Activated CD4-positive, alpha-beta T cell treated with anti-CD3 and anti-CD28 coated beads, Interleukin-2, amount 10 ng/mL, durations not matched to agents 24 days and 14 days (primary cell): ENCODE measurements at regions not wholly inside any gene's neighbourhood (a gene's known extent, or its start where the extent isn't known, plus 50 kb on each side); places are given as distances from the start of the nearest gene placed in this dataset.

Experiments used
- DNase-seq: peaks from one replicate; pipeline ENCODE4 v3.0.0; 2022
- H3K27ac Mint-ChIP-seq: one replicate; pipeline ENCODE4 v1.8.0; 2022; ENCODE audit warnings: mild to moderate bottlenecking, mixed read lengths
- H3K27me3 Mint-ChIP-seq: one replicate; pipeline ENCODE4 v1.8.0; 2022; ENCODE audit warnings: mixed read lengths
- H3K36me3 Mint-ChIP-seq: one replicate; pipeline ENCODE4 v1.8.0; 2022; ENCODE audit warnings: low read depth, mild to moderate bottlenecking, mixed read lengths
- H3K4me1 Mint-ChIP-seq: one replicate; pipeline ENCODE4 v1.8.0; 2021; ENCODE audit warnings: mixed read lengths
- H3K4me3 Mint-ChIP-seq: one replicate; pipeline ENCODE4 v1.8.0; 2022; ENCODE audit warnings: mild to moderate bottlenecking, moderate library complexity, mixed read lengths
- H3K9me3 Mint-ChIP-seq: one replicate; pipeline ENCODE4 v1.8.0; 2021; ENCODE audit warnings: mixed read lengths
- intact Hi-C: fragments of 100-400 bp; cut with micrococcal nuclease; formaldehyde crosslinking; loops from one replicate; pipeline ENCODE4 v1.15.1; 2023

GRCh38 chr12:127411166-127411915 lies 855.6 kb upstream of the TMEM132C start:
- H3K4me3 Mint-ChIP-seq: no peak overlapping the region
- no peaks in the 10 kb centered on the region for H3K27me3 Mint-ChIP-seq
- intact Hi-C loops: no loop called here
- H3K36me3 Mint-ChIP-seq: no peaks in the 10 kb centered on the region
- no peaks in the 10 kb centered on the region for H3K4me1 Mint-ChIP-seq
- no peak for DNase-seq
- H3K9me3 Mint-ChIP-seq: no peaks in the 10 kb centered on the region
- H3K27ac Mint-ChIP-seq: no peak overlapping the region

- Mint-ChIP-seq H3K27me3 (no peaks in the 10 kb centered on the region), H3K4me1 (no peaks in the 10 kb centered on the region), H3K36me3 (no peaks in the 10 kb centered on the region), H3K9me3 (no peaks in the 10 kb centered on the region), H3K27ac (no peak overlapping the region), H3K4me3 (no peak overlapping the region)
- intact Hi-C loops: no loop called here
- no peak for DNase-seq
These were observed 855.0 kb upstream of the TMEM132C start for GRCh38 chr12:127411981-127412380.

- no peak overlapping the region for H3K27ac Mint-ChIP-seq
These were observed 854.1 kb upstream of the TMEM132C start for GRCh38 chr12:127412866-127413265.

GRCh38 chr12:127414186-127414585 lies 852.8 kb upstream of the TMEM132C start:
- intact Hi-C loops: no loop called here
- Mint-ChIP-seq H3K4me1 (no peaks in the 10 kb centered on the region), H3K9me3 (peaks cover 11% of the 10 kb centered on the region), H3K27me3 (no peaks in the 10 kb centered on the region), H3K27ac (no peak overlapping the region), H3K36me3 (no peaks in the 10 kb centered on the region), H3K4me3 (no peak overlapping the region)
- no peak for DNase-seq

More at GRCh38 chr12:127412866-127413265, 854.1 kb upstream of the TMEM132C start:
- intact Hi-C loops: no loop called here
- no peaks in the 10 kb centered on the region for H3K36me3 Mint-ChIP-seq
- no peak overlapping the region for H3K4me3 Mint-ChIP-seq
- peaks cover 4% of the 10 kb centered on the region for H3K9me3 Mint-ChIP-seq
- no peak for DNase-seq
- no peaks in the 10 kb centered on the region for H3K27me3 Mint-ChIP-seq
- no peaks in the 10 kb centered on the region for H3K4me1 Mint-ChIP-seq

GRCh38 chr12:127414636-127415035 lies 852.3 kb upstream of the TMEM132C start:
- no peak overlapping the region for H3K27ac Mint-ChIP-seq
- DNase-seq: no peak
- no peak overlapping the region for H3K4me3 Mint-ChIP-seq
- intact Hi-C loops: no loop called here
- H3K9me3 Mint-ChIP-seq: peaks cover 11% of the 10 kb centered on the region
- H3K36me3 Mint-ChIP-seq: no peaks in the 10 kb centered on the region
- H3K4me1 Mint-ChIP-seq: no peaks in the 10 kb centered on the region
- no peaks in the 10 kb centered on the region for H3K27me3 Mint-ChIP-seq

GRCh38 chr12:127416796-127417195 lies 850.2 kb upstream of the TMEM132C start:
- DNase-seq: no peak

GRCh38 chr12:127419111-127419510 lies 847.9 kb upstream of the TMEM132C start:
- no peaks in the 10 kb centered on the region for H3K4me1 Mint-ChIP-seq
- no peak overlapping the region for H3K27ac Mint-ChIP-seq
- no peaks in the 10 kb centered on the region for H3K27me3 Mint-ChIP-seq
- DNase-seq: no peak
- no peak overlapping the region for H3K4me3 Mint-ChIP-seq
- H3K36me3 Mint-ChIP-seq: no peaks in the 10 kb centered on the region
- H3K9me3 Mint-ChIP-seq: peaks cover 14% of the 10 kb centered on the region
- intact Hi-C loops: no loop called here

More at GRCh38 chr12:127416796-127417195, 850.2 kb upstream of the TMEM132C start:
- Mint-ChIP-seq H3K9me3 (peaks cover 14% of the 10 kb centered on the region), H3K27ac (no peak overlapping the region), H3K36me3 (no peaks in the 10 kb centered on the region), H3K27me3 (no peaks in the 10 kb centered on the region), H3K4me1 (no peaks in the 10 kb centered on the region), H3K4me3 (no peak overlapping the region)
- intact Hi-C loops: no loop called here

GRCh38 chr12:127421614-127422013 lies 845.4 kb upstream of the TMEM132C start:
- Mint-ChIP-seq H3K9me3 (peaks cover 18% of the 10 kb centered on the region), H3K36me3 (no peaks in the 10 kb centered on the region), H3K4me1 (no peaks in the 10 kb centered on the region), H3K27ac (no peak overlapping the region), H3K4me3 (no peak overlapping the region), H3K27me3 (no peaks in the 10 kb centered on the region)
- no peak for DNase-seq
- intact Hi-C loops: no loop called here

GRCh38 chr12:127422935-127423566 lies 843.9 kb upstream of the TMEM132C start:
- Mint-ChIP-seq H3K4me3 (no peak overlapping the region), H3K36me3 (no peaks in the 10 kb centered on the region), H3K27me3 (no peaks in the 10 kb centered on the region), H3K27ac (no peak overlapping the region), H3K9me3 (peaks cover 12% of the 10 kb centered on the region), H3K4me1 (no peaks in the 10 kb centered on the region)
- no peak for DNase-seq
- intact Hi-C loops: no loop called here

GRCh38 chr12:127425474-127425873 lies 841.5 kb upstream of the TMEM132C start:
- no peaks in the 10 kb centered on the region for H3K4me1 Mint-ChIP-seq
- H3K27ac Mint-ChIP-seq: no peak overlapping the region
- H3K36me3 Mint-ChIP-seq: no peaks in the 10 kb centered on the region
- H3K27me3 Mint-ChIP-seq: no peaks in the 10 kb centered on the region
- peaks cover 7% of the 10 kb centered on the region for H3K9me3 Mint-ChIP-seq
- intact Hi-C loops: no loop called here
- no peak overlapping the region for H3K4me3 Mint-ChIP-seq
- DNase-seq: no peak

GRCh38 chr12:127428420-127428819 lies 838.5 kb upstream of the TMEM132C start:
- no peaks in the 10 kb centered on the region for H3K27me3 Mint-ChIP-seq
- H3K4me1 Mint-ChIP-seq: no peaks in the 10 kb centered on the region
- intact Hi-C loops: no loop called here
- H3K36me3 Mint-ChIP-seq: no peaks in the 10 kb centered on the region
- no peak overlapping the region for H3K4me3 Mint-ChIP-seq
- DNase-seq: no peak
- H3K27ac Mint-ChIP-seq: no peak overlapping the region
- H3K9me3 Mint-ChIP-seq: peaks cover 4% of the 10 kb centered on the region

GRCh38 chr12:127429551-127430285 lies 837.3 kb upstream of the TMEM132C start:
- no peak overlapping the region for H3K27ac Mint-ChIP-seq
- peaks cover 4% of the 10 kb centered on the region for H3K9me3 Mint-ChIP-seq
- H3K36me3 Mint-ChIP-seq: no peaks in the 10 kb centered on the region
- no peak for DNase-seq
- intact Hi-C loops: no loop called here
- no peaks in the 10 kb centered on the region for H3K4me1 Mint-ChIP-seq
- no peaks in the 10 kb centered on the region for H3K27me3 Mint-ChIP-seq
- no peak overlapping the region for H3K4me3 Mint-ChIP-seq

GRCh38 chr12:127430401-127430800 lies 836.6 kb upstream of the TMEM132C start:
- H3K4me3 Mint-ChIP-seq: no peak overlapping the region
- no peaks in the 10 kb centered on the region for H3K9me3 Mint-ChIP-seq
- intact Hi-C loops: no loop called here
- DNase-seq: no peak
- H3K4me1 Mint-ChIP-seq: no peaks in the 10 kb centered on the region
- no peak overlapping the region for H3K27ac Mint-ChIP-seq
- H3K27me3 Mint-ChIP-seq: no peaks in the 10 kb centered on the region
- no peaks in the 10 kb centered on the region for H3K36me3 Mint-ChIP-seq

- H3K27me3 Mint-ChIP-seq: no peaks in the 10 kb centered on the region
- no peaks in the 10 kb centered on the region for H3K36me3 Mint-ChIP-seq
- DNase-seq: no peak
- no peaks in the 10 kb centered on the region for H3K9me3 Mint-ChIP-seq
- no peaks in the 10 kb centered on the region for H3K4me1 Mint-ChIP-seq
- H3K27ac Mint-ChIP-seq: no peak overlapping the region
- H3K4me3 Mint-ChIP-seq: no peak overlapping the region
- intact Hi-C loops: no loop called here
These were observed 835.8 kb upstream of the TMEM132C start for GRCh38 chr12:127431177-127431576.
